ENCODE measurements at regions not wholly inside any gene's neighbourhood (a gene's known extent, or its start where the extent isn't known, plus 50 kb on each side); places are given as distances from the start of the nearest gene placed in this dataset.

- no peak for TF ChIP-seq CTCF (IDR thresholded peaks at IDR 0.05; ENCODE audit: low read depth, low read length, missing input control)
- TF ChIP-seq, protein P1, sequence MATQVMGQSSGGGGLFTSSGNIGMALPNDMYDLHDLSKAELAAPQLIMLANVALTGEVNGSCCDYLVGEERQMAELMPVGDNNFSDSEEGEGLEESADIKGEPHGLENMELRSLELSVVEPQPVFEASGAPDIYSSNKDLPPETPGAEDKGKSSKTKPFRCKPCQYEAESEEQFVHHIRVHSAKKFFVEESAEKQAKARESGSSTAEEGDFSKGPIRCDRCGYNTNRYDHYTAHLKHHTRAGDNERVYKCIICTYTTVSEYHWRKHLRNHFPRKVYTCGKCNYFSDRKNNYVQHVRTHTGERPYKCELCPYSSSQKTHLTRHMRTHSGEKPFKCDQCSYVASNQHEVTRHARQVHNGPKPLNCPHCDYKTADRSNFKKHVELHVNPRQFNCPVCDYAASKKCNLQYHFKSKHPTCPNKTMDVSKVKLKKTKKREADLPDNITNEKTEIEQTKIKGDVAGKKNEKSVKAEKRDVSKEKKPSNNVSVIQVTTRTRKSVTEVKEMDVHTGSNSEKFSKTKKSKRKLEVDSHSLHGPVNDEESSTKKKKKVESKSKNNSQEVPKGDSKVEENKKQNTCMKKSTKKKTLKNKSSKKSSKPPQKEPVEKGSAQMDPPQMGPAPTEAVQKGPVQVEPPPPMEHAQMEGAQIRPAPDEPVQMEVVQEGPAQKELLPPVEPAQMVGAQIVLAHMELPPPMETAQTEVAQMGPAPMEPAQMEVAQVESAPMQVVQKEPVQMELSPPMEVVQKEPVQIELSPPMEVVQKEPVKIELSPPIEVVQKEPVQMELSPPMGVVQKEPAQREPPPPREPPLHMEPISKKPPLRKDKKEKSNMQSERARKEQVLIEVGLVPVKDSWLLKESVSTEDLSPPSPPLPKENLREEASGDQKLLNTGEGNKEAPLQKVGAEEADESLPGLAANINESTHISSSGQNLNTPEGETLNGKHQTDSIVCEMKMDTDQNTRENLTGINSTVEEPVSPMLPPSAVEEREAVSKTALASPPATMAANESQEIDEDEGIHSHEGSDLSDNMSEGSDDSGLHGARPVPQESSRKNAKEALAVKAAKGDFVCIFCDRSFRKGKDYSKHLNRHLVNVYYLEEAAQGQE (IDR thresholded peaks at IDR 0.05), result no peak
- TF ChIP-seq ZBTB33 (IDR thresholded peaks at IDR 0.05), result no peak
These were observed 831.8 kb upstream of the HS3ST1 start for GRCh38 chr4:12260453-12260852.
